LNCaP clone FGC (cell line): ENCODE measurements at regions not wholly inside any gene's neighbourhood (a gene's known extent, or its start where the extent isn't known, plus 50 kb on each side); places are given as distances from the start of the nearest gene placed in this dataset.
A peak's percentile ranks its signal among the peaks of the same experiment; 100 is the strongest.

Experiments
- DNase-seq: peaks from one replicate; pipeline ENCODE4 v3.0.0-alpha.2; 2011; ENCODE audit warnings: low read depth
- H3K4me3 ChIP-seq: 2 replicates; pipeline ENCODE4 v1.5.1; 2011; ENCODE audit warnings: mild to moderate bottlenecking, low read depth, low read length, control low read depth
- TF ChIP-seq, protein P1 (sequence below): IDR thresholded peaks from 2 replicates; pipeline ENCODE4 v1.5.1; 2012; ENCODE audit warnings: mild to moderate bottlenecking; ENCODE audit not compliant: control insufficient read depth, insufficient read depth; ENCODE audit errors: extremely low read depth

DNA sequence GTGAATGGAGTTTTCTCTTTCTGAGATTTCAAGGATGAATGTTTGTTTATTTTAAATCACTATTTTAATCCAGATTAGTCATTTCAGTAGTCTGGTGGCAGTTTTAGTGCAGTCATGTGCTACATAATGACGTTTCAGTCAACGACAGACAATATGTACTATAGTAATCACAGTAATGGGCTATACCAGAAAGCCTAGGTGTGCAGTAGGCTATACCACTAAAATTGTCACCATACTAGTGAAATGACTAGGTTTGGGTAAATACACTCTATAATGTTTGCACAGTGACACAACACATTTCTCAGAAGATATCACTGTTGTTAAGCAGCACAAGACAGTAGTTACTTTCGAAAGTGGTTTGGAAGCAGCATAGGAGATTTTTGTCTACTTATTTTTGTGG, 203.1 kb downstream of the ETNK1 start:
- no peak for DNase-seq
- H3K4me3 ChIP-seq = no peak overlapping the region
- TF ChIP-seq, protein P1, sequence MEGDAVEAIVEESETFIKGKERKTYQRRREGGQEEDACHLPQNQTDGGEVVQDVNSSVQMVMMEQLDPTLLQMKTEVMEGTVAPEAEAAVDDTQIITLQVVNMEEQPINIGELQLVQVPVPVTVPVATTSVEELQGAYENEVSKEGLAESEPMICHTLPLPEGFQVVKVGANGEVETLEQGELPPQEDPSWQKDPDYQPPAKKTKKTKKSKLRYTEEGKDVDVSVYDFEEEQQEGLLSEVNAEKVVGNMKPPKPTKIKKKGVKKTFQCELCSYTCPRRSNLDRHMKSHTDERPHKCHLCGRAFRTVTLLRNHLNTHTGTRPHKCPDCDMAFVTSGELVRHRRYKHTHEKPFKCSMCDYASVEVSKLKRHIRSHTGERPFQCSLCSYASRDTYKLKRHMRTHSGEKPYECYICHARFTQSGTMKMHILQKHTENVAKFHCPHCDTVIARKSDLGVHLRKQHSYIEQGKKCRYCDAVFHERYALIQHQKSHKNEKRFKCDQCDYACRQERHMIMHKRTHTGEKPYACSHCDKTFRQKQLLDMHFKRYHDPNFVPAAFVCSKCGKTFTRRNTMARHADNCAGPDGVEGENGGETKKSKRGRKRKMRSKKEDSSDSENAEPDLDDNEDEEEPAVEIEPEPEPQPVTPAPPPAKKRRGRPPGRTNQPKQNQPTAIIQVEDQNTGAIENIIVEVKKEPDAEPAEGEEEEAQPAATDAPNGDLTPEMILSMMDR = no peak

DNA sequence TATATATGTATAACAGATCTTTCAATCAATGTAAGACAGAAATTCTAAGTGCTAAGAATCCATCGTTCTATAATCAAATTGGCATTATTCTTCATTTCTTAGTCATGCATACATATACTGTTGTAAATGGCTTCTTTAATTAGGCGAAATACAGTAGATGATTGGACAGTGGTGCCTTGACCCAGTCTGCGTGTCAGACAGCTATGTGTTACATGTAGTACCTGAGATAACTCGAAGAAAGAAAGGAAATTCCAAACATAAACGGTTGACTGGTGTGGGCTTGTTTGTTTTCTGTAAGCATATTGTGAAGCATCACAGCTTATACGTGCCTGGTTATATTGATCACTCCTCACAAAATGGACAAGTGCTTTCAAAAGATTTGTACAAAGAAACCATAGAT, 210.5 kb downstream of the ETNK1 start:
- DNase-seq = no peak
- TF ChIP-seq, protein P1 = no peak
- H3K4me3 ChIP-seq = no peak overlapping the region

DNA sequence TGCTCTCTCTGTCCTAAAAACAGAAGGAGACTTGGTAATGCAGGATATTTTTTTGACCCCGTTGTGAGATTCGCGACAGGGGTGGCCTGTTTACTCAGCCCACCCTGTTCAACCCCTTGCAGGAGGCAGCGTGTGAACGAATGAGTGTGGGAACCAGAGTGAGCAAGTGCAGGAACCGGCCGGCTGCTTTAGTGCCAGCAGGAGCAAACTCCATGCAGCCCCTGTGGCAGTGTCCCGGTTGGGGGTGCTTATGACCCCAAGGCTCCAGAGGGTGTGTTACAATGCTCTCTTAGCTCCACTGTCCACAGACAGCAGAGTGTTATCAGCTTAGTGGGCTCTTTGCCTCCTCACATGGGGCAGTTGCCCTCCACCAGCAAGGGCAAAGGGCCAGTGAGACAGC, 225.2 kb downstream of the ETNK1 start:
- TF ChIP-seq, protein P1 = no peak
- DNase-seq = no peak
- no peak overlapping the region for H3K4me3 ChIP-seq

DNA sequence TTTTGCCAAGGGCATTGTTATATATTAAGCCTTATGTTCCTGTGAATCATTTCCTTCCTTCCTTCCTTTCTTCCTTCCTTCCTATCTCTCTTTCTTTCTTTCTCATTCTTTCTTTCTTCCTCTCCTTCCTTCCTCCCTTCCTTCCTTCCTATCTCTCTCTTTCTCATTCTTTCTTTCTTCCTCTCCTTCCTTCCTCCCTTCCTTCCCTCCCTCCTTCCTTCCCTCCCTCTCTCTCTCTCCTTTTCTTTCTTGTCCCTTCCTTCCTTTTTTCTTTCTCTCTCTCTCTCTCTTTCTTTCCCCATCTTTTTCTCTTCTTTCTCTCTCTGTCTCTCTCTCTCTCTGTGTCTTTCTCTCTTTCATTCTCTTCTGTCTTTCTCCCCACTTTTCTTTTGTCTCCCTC, 226.6 kb downstream of the ETNK1 start:
- no peak for DNase-seq
- no peak overlapping the region for H3K4me3 ChIP-seq
- TF ChIP-seq, protein P1 = no peak

DNA sequence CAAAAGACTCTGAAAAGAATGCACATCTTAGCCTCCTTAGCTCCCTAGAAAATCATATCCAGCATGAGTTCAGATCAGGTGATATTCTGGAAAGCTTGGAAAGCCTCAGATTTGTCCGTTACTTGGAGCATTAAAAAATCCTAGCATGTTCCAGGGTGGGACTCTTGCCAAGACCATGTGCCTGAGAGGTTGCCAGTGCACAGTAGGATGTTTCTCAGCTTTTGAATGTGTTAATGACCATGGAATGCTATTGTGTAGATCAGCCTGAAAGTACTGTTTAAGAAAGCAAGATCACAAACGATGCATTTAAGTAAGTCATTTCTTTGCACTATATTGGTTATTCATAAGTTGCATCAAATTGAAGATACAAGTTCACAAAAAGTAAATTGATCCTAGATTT, 230.5 kb downstream of the ETNK1 start:
- H3K4me3 ChIP-seq = no peak overlapping the region
- DNase-seq = no peak
- TF ChIP-seq, protein P1 = no peak

DNA sequence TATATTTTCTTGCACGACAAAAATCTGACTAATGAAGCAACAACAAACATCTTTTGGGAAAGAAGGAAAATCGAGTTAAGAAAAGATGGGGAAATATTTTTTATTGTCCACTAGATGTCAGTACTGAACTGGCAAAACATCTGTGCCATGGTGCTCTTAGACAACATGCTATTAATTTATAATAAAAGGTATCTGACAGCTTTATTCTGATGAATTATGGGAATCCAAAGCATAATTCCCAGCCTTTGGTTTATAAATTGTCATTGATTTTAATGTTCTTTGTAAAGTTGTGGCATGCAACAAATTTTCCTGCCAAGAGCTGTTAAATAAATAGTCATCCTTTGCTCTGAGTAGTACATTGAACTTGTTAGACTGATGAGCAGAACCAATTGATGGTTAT, 231.2 kb downstream of the ETNK1 start:
- peak; percentile 27 for DNase-seq
- TF ChIP-seq, protein P1 = peak; percentile 55

DNA sequence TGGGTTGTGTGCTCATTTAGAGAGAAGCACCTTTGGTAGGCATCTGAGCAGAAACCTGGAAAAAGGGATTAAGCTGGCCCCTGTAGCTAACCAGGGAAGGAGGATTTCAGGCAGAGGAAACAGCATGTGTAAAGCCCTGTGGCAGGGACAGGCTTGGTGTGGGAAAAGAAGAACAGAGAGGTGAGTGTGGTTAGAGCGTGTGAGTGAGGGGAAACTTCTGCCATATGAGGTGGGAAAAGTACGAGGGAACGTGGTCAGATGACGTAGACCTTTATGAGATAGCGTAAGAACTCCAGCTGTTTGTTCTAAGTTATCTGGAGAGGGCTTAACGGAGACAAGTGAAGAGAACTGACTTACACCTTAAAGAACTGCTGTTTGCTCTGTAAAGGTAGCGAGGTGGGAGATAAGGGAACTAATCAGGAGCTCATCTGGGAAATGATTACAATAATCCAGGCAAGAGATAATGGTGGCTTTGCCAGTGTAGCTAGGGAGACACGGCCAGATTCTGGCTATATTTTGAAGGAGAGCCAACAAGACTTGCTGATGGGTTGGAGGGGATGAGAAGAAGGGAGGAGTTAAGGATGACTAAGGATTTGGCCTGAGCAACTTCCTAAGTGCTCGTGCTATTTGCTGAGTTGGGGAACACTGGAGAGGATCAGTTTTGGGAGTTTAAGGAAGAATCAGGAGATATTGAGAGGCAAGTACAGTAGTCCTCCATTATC, 234.0 kb downstream of the ETNK1 start:
- no peak overlapping the region for H3K4me3 ChIP-seq
- TF ChIP-seq, protein P1 = no peak
- DNase-seq = no peak

More for the DNA sequence above, 231.2 kb downstream of the ETNK1 start:
- H3K4me3 ChIP-seq = no peak overlapping the region
